Left hindlimb (tissue), 1 donor: ENCODE measurements at regions not wholly inside any gene's neighbourhood (a gene's known extent, or its start where the extent isn't known, plus 50 kb on each side); places are given as distances from the start of the nearest gene placed in this dataset.

Experiments
- DNase-seq: peaks from one replicate; pipeline ENCODE4 v3.0.0-alpha.2; 2018

DNA sequence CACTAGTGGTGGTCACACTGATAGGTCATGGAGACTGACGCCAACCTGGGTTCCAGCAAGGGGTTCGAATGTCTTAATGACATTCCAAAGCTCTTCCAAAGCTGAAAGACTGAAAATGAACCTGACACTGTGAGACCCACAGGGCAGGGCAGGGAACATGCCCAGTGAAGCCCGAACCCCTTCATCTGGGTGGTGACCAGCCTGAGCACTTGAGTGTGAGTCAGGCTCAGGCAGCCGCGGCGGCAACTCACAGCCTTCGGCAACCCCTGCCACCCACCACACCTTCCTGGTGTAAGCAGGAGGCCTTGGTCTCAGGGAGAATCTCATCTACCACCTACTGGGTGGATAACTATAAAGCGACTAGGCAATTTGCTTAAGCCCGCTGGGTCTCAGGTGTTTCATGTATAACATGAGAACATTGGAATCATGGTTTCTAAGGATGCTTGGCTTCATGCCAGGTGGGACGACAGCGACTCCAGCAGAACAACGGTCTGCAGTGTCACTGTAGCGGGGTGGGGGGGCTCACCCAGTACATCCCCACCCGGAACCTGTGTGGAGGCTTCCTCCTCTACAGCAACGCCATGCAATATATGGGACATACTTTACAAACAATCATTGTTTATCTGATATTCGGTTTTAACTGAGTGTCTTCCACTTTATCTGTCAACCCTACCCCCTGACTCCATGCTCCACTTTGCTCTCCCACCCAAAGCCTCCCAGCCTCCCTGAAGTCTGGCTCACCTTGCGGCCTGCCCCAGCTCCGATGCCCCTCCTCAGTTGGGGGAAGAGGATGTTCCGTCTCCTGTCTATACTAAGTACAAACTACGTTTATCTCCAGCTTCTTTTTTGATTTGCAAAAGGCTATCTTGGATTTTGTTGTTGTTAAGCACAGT is 125.0 kb upstream of the MEF2A start:
- peak; percentile 23 for DNase-seq

DNA sequence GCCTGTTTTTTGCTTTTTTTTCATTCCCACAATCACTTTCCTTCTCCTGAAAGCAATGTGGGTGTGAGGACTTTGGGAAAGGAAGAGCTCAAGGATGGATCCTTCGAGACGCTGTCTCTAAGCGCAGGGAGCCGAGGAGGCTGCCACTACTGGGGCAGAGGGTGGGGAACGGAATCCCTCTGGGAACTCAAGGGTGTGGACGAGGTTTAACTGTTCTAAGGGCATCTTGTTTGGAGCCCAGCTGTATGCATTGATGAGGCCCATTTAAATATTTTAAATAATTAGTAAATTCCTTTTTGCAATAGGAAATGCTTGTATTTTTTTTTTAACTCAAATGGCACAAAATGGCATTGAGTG is 124.4 kb upstream of the MEF2A start:
- DNase-seq, result no peak

DNA sequence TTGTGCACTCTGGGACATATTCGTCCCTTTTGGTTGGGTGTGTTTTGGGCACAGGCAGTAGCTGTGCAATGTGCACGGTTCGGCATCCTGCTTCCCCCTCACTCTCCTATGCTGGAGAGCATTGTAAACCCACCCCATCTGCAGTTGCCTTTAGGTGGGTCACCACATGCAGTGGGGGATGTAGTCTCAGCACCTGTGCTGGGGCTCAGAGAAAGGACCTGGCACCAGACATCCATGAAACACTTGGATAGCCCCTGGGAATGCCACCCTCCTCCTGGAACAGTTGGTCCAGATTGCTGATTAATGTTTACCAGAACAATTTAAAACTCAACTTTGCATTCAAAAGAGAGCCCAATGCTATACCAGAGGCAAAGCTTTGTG is 123.9 kb upstream of the MEF2A start:
- peak; percentile 18 for DNase-seq

DNA sequence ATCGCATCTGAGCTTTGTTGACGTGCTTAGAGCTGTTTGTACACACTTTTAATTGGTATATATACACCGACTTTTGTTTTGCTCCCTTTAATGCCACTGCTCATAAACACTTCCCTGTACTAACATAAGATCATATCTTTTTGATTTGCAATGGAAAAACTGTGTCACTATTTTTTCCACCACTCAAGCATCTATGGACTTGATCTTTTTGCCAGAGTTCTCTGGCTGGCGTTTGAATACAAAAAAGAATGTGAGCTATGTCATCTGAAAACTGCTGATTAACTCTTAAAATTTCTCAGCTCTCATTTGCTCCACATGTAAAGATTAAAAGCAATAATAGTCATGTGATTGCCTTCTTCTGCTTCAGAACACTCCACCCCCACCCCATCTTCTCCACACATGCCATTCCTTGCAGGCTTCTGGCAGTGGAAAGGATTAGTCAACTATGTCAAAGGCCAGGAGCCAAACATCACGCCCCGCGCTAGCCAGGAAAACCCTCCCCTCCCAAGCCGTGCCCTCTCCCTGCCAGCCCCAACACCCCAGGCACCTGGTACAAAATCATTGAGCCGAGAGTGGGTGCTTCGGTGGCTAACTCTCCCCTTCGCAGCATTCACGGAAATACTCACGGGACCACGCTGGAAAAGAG is 123.4 kb upstream of the MEF2A start:
- DNase-seq, result peak; percentile 77

DNA sequence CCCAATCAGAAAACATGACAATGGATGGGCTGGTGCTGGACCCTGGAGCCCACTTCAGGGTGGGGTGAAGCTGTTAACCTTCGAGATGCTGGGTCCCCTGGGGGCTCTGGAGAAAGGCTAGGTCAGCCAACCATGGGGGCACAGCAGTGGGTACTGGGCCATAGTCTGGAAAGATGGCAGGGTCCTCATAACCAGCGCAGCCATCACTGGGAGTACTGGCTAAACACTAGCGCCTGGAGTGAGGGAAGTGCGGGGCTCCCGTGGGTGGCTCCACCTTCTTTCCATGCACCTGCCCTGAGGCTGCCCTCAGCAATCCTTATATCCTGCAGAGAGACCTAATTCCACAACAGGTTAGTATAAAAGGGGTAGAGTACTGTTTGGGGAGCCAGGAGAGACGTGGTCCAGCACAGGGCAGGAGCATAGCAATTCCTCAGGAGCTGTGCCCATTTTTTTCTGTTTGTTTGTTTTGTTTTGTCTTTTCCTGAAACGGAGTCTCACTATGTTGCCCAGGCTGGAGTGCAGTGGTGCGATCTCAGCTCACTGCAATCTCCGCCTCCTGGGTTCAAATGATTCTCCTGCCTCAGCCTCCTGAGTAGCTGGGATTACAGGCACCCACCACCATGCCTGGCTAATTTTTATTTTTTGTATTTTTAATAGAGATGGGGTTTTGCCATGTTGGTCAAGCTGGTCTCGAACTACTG is 122.6 kb upstream of the MEF2A start:
- DNase-seq, result peak; percentile 20

DNA sequence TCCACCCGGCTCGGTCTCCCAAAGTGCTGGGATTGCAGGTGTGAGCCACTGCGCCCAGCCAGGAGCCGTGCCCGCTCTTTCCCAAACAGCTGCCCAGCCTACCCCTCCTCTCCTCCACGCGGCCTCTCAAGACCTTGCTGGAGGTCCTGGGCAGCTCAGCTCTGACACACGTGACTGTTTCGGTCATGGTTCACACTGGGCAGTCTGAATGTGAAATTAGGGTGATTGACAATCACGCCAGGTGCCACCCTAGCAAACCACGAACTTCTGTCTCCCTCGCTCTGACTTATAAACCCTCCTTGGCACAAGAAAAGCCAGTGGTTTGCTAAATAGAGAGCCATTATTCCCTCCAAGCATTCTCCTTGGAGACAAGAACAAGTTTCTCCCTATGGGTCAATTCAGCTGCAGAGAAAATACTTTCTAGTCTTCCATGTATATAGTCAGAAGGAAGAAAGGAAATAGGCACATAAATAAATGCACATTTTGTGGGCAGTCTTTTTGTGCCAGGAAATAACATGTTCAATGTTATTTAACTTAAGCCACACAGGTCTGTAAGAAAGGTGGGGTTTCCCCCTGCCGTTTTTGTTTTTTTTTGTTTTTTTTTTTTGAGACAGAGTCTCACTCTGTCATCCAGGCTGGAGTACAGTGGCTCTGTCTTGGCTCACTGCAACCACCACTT is 121.9 kb upstream of the MEF2A start:
- no peak for DNase-seq

DNA sequence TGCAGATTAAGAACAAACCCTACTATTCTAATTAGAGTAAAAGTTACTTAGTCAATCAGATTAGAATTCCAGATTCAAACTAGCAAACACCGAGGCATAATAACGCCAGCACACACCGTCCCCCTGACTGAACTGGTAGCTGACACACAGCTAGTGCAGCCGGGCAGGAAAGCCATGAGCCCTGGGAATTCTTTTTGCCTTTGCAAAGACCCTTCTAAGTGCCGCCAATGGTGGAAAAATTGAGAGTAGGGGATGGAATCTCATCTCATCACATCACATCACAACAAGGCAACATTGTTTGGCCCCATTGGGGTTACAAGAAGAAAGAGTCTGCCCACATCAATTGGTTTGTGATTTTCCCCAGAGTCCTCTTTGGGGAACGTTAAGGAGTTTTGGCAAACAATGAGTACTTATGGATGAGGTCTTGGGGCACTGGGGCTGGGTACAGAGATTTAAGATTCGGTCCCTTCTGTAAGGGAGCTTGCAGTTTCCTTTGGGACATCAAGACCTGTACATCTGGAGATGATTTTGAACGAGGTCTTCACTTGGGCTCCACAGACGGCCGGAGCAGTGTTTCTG is 120.4 kb upstream of the MEF2A start:
- DNase-seq, result no peak

DNA sequence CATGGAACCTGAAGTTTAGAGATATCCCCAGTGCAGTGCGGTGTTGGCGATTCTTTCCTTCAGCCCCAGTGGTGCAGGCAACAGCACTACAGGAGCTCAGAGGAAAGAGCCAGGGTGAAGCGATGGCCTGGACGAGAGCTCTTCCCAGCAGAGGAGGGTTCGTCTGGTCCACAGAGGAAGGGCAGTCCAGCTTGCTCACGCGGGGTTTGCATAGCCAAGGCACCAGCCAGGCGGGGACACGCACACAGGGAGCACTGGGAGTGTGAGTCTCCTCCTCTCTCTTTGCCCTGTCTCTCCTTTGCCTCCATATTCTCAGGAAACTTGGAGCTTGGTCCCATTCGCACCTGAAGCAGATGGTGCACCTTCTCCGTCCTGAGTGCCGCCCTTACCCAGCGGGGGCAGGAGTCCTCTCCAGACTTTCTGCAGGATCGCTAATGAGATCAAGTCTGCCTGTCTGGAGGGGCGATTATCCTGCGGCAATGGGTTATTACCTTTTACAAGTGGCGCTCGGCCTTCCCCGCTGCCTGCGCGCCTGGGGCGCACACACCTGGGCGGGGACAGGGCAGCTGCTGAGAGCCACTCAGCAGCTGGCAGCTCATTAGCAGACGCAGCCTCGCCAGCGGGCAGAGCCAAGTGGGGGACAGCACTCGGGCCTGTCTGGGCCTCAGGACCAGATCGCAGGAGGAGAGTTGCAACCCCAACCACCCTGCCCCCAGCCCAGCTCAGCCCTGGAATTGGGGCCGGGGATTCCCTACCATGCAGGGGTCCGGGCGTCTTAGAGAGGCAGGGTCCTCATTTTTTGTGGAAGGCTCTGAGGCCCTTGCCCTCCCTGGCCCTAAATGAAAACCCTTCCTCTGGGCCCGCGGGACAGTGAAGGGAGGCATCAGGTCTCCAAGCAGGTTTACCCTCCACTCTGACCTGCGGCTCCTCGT is 119.0 kb upstream of the MEF2A start:
- DNase-seq, result no peak

DNA sequence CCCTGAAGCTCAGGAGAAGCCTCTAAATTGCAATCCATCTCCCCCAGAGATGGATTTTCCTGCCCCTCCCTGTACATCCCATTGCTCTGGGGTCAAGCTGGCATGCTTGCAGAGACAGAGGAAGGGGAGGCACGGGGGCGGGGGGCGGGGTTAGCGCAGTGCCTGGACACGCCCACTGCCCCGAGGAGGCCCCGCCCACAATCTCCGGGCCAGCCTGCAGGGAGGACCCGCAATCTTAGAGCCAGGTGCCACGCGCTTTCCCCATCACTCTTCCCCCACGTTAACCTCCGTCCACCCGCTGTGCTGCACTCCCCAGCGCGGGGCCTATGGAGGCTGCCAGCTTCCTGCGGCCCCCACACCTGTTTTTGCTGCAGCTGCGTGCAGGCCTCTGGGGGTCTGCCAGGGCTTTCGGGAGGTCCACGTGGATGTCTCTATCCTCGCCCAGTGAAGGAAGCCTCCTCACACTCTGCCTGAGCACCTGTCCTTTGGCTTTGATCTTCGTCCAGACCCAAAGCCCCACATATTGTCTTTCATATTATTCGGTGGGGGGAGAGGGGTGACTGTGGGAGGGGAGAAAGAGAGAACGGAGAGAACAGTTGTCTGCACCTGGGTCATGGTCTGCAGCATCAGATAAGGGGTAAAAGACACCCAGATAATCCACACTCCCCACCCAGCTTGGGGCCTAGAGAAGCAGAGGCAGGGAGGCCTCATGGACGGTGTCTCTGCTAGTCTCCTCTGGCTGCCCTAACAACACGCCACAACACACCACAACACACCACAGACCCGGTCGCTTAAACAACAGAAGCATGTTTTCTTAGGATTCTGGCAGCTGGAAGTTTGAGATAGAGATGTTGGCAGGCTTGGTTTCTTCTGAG is 118.0 kb upstream of the MEF2A start:
- peak; percentile 70 for DNase-seq

DNA sequence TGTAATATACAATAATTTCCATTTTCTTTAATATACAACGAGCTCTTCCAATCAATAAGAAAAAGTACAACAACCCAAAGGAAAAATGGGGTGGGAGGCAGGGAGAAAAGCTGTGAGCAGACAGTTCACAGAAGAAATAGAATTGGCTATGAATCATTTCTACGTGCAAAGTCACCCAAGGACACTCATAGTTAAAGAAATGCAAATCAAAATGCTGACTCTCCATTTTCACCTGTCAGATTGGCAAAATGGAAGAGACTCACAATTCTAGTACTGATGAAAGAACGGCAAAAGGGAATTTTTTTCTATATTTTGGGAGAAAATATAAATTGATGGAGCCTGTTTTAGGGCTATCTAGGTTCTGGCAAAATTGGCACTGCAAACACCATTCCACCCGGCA is 116.3 kb upstream of the MEF2A start:
- DNase-seq, result no peak

DNA sequence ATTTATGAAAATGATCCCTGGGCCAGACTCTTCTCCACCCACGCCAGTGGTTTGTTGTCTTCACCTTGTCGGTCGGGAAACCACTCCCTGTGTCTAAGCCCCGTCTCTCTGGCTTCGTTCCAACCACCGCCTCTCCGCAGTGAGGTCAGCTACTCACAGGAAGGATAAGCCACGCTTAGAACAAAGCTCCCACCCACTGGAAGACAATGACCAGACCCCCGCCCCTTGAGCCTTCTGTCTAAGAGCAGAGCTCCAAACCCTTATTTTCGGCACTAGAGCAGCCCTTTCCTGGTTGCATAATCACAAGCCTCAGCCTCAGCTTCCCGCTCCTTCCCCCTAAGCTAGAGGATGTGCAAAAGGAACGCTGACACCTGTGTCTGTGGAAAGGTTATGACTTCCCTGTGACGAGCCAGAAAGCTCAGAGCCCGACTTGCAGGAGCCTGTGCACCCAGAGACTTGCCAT is 114.9 kb upstream of the MEF2A start:
- peak; percentile 70 for DNase-seq

DNA sequence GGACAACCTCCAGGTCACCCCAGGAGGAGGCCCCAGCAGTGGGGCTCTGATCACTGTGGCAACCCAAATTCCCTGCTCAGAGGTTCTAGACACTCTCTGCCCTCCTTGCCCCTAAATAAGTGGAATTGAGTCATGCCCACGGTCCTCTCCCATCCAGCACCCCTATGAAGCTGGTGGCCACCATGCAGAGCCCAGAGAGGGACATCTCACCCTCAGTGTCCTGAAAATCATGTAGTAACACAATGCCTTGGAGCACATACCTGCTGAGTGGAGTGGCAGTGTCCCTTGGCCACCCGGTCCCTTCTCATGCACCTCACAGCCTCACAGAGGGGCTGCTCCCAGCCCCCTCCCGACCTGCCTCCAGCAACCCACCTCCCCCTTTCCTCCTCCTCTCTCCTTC is 114.3 kb upstream of the MEF2A start:
- no peak for DNase-seq

DNA sequence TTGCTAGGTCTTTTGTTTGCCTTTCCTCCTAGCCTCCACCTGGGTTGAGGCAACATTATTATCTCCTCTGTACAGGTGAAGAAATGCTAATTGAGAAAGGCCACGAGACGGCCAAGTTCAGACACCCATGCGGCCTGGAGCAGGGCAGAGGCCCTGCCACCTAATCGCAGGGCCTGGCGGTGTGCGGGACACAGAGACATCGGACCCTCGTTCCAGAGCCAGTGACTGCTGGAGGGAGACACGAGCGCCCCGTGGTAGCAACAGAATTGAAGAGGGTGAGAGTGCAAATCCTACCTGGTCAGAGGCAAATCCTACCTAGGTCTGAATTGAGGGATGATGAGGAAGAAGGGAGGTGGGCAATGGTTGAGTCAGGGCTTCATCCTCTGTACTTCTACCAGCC is 113.8 kb upstream of the MEF2A start:
- DNase-seq, result no peak

DNA sequence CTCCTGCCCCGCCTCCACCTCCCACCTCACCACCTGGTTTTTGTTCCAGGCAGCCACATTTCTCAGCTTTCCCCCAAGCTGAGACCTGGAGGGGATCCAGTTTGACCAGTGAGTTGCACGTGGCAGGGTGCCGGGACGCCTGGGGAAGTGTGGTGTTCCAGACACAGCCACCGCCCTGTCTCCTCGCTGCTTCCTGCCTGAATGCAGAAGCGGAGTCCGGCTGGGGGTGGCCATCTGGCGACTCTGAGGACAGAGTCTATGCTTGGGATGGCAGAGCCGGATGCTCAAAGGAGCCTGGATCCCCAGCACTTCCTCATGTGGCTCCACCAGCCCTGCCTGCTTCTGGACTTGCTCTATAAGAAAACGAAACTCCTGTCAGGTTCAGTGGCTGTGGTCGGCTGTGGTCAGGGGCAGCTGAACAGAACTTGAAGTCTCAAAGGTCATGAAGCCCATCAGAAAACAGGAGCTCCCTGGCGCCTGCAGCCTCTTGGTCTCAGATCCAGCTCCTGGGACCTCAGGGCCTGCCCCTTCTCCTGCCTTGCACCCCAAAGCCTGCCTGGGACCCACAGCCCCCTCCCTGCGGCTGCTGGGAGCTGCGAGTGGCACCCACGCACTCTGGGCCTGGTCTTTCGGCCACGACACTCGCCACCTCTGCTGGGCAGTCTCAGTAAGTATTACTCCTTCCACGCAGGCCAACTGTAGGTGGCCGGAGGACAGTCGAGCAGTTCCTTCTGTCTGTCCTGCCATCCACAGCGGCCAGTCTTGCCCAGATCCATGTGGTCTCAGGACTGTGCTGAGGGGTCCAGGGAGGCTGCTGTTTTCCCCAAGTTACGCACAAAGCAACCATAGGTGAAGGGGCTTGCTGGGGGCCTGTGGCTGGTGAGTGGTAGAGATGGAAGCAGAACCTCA is 112.8 kb upstream of the MEF2A start:
- peak; percentile 77 for DNase-seq

DNA sequence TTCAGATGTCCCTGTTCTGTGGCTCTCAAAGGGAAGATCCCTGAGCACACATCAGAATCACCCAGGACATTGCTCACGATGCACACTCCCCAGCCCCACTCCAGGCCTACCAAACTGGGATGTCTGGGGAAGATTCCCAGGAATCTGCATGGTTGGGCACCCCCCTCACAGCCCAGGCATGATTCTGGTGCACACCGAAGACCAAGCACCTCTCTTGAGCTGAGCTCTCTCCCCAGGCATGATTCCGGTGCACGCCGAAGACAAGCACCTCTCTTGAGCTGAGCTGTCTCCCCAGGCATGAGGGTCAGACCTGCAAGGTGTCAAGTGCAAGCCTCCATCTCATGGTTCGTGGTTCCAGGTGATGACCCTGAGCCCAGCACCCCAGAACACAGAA is 112.2 kb upstream of the MEF2A start:
- DNase-seq, result no peak

DNA sequence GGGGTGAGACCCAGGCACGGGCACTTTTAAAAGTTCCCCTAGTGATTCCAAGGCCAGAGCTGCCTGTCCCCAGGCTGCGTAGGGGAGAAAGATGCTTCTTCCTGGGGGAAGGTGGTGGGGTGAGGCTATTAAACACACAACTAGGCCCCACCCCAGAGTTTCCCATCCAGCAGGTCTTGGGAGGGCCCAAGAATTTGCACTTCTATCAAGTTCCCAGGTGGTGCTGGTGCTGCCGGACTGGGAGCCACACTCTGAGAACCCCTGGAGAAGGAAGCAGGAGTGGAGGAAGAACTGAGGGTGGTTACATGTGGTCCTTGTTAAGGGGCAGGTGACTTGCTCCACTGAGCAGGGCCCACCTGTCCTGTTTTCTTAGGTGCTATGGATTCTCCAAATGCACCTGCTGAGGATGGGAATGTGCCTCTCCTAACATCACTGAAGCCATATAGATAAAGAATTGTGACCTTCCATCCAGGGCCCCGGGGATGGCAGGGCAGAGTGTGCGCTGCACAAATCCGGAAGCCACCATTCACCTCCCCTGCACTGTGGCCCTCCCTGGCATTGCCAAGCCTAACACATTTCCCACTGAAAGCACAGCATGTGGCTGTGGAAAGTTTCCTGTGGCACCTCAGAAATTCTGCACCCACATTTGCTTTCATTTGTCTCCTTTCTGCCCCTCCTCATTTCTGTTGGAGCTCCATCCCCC is 111.5 kb upstream of the MEF2A start:
- DNase-seq, result no peak

DNA sequence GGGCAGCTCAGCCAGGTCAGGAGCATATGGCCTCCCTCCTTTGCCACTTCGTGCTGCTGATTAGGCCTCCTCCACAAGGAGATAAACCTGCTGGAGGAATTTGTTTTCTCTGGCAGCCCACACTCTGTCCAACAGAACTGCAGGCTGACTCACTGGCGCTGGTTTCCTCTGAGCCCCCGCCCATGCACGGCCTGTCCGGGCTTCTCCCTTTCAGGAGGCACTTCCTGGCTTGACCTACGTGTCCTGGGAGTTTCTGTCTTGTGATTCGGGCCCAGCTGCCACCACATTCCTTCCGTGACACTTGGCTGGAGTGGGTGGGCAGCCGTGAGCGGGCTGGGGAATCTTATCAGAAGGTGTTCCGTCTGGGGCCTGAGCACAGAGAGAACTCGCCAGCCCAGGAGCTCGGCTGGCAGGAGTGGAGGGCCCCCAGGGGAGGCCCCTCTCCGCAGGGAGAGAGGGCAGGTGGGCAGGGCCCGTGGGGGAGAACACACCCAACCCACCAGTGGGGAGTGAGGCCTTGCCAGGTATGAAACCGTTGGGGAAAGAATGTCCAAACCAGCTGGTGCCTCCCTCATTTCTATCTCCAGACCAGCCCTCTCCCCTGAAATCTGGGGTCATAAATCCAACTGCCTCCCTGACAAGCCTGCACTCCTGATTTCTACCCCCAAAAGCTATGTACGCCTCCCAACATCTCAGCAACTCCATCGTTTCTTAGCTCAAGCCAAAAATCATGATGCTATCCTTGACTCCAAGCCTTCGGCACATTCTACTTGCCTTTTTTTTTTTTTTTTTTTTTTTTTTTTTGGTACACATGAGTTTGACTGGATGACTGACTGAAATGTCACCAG is 110.6 kb upstream of the MEF2A start:
- DNase-seq, result peak; percentile 80

DNA sequence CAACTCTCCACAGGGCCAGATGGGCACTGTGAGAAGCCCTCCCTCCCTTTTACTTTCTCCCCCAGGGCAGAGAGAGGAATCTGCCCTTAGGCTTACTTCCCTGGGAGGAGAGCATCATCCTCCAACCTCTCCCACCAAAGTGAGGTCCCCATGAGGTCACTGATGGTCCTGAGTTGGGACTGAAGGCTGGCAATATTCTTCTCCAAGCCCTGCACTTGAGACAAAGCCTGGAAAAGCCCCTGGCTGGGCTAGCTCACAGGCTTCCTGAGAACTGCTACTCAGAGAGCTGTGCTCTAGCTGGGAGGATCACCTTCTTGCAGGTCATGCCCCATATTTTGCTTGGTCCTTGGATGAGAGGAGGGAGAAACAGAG is 110.0 kb upstream of the MEF2A start:
- DNase-seq, result no peak
